Cardiac fibroblast (primary cell): ENCODE measurements at regions not wholly inside any gene's neighbourhood (a gene's known extent, or its start where the extent isn't known, plus 50 kb on each side); places are given as distances from the start of the nearest gene placed in this dataset.

Experiments used
- DNase-seq, 2 donors: peaks; one replicate each; pipeline versions ENCODE4 v3.0.0 to v3.0.0-alpha.2; 2010; ENCODE audit warnings: low read depth in 2 of 2
- H3K4me3 ChIP-seq, 2 donors: replicated peaks in 1 of 2; 1 replicate in 1 of 2; 2 replicates in 1 of 2; pipeline ENCODE4 v1.5.1; 2011; ENCODE audit warnings: low read depth in 2 of 2, low read length in 2 of 2, mild to moderate bottlenecking in 2 of 2, moderate library complexity in 1 of 2
- TF ChIP-seq, protein P1 (sequence below): IDR thresholded peaks from one replicate; pipeline ENCODE4 v1.5.1; 2011; ENCODE audit warnings: low read depth, mild to moderate bottlenecking, low read length, inconsistent platforms

DNA sequence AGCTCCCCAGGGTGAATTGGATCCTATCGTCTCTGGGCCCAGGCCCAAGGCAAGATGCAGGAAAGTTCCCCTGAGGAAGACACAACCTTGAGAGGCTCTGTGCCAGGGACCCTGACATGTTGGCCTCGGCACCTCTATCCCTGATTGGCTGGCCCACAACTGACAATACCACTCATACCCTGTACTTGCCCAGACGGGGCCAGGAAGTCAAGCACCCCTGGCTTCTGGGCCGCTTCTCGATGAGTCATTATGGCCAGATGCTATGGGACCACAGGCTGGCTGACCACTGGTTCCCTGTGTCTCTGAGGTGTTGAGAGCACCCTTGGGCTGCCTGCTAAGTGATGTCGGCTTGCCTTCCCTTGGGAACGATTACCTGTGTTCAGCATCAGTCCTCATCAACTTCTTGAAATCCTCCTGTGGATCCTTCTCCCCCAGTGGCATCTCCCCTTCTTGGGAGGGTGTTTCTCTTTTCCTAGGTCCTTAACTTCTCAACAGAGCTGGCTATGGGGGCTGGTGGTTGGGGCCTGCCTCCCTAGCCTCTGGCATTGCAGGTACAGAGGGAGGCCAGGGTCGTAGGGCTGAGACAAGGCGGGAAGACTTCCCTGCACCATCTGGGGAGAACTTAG, 54.5 kb upstream of the MAMLD1 start:
- no peak overlapping the region for H3K4me3 ChIP-seq
- no peak for DNase-seq
- TF ChIP-seq, protein P1, sequence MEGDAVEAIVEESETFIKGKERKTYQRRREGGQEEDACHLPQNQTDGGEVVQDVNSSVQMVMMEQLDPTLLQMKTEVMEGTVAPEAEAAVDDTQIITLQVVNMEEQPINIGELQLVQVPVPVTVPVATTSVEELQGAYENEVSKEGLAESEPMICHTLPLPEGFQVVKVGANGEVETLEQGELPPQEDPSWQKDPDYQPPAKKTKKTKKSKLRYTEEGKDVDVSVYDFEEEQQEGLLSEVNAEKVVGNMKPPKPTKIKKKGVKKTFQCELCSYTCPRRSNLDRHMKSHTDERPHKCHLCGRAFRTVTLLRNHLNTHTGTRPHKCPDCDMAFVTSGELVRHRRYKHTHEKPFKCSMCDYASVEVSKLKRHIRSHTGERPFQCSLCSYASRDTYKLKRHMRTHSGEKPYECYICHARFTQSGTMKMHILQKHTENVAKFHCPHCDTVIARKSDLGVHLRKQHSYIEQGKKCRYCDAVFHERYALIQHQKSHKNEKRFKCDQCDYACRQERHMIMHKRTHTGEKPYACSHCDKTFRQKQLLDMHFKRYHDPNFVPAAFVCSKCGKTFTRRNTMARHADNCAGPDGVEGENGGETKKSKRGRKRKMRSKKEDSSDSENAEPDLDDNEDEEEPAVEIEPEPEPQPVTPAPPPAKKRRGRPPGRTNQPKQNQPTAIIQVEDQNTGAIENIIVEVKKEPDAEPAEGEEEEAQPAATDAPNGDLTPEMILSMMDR, result no peak

DNA sequence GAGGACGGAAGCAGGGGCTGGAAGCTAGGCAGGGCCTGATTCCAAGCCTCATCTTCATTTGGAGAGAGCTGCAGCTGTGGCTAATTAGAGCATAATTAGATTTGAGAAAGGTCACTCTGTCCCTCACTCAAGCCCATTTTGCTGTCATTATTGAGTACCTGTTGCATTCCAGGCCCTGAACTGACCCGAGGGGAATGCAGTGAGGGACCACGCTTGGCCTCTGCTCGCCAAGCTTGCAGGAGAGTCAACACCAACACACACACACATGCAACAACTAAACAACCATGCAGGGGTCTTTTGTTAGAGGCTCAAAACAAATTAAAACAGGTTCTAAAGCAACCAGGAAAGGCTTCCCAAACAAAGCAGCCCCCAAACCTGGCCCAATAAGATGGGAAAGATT, 52.7 kb upstream of the MAMLD1 start:
- TF ChIP-seq, protein P1, result no peak
- DNase-seq, result no peak
- no peak overlapping the region for H3K4me3 ChIP-seq

DNA sequence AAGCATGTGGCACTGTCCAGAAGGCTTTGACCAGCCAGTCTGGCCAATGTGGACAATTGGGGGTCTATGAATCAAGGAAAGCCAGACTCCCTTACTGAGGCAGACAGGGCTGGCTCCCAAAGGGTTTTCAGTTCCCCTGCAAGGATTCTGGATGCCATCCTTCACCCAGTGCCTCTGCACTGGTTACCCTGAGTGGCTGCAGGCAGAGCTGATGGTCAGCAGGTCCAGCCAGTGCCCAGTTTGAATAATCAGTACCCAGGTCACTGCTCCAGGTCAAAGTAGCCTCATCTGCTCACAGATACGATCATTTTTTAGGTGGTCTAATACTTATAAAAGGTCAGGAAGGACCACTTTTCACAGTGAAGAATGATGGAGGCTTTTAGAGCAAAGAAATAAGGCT, 52.2 kb upstream of the MAMLD1 start:
- H3K4me3 ChIP-seq, result no peak overlapping the region
- TF ChIP-seq, protein P1, result no peak
- DNase-seq, result no peak

DNA sequence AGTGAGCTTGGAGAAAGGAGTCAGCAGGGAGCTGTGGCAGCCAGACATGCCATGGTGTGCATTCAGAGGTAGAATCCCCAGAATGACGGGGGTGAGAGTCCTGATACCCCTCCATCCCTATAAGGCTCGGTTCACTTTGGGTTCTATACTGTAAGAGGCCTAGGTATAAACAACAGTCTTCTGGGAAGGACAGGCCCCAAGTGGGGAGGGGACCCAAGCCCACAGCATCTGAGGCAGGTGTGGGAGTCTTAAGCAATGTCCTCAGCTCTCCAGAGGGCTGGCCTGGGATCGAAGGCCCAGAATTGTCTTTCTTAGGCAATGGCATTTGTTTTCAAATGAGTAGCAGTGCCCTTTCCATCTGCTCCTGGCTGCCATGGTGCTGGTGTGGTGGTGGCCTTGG, 50.2 kb upstream of the MAMLD1 start:
- TF ChIP-seq, protein P1, result no peak
- DNase-seq, result no peak
- no peak overlapping the region for H3K4me3 ChIP-seq
